ENCODE measurements at regions not wholly inside any gene's neighbourhood (a gene's known extent, or its start where the extent isn't known, plus 50 kb on each side); places are given as distances from the start of the nearest gene placed in this dataset.

- DNase-seq: peak; percentile 73
These were observed 64.4 kb upstream of the TM9SF2 start for GRCh38 chr13:99436686-99437416.

DNA sequence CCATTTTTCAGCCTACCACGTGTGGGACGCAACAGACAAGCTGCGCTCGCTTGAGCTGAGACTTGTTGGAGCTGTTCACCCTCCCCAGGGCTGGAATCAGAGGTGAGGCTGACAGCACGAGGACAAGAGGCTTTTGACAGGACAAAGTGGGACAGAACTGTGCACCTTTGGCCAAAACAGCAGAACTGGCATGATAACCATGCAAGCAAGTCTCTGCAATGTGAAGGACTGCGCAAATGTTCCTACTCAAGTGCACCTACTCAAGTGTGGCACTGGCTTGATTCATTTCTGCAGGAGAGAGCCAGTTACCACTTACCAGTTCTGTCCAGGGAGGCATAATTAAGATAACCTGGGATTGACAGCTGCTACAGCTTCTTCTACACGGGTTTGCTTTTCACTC lies 62.2 kb upstream of the TM9SF2 start:
- DNase-seq: no peak

- no peak for DNase-seq
These were observed 61.2 kb upstream of the TM9SF2 start for GRCh38 chr13:99439850-99440604.

- peak; percentile 50 for DNase-seq
These were observed 58.9 kb upstream of the TM9SF2 start for GRCh38 chr13:99442273-99442895.

DNA sequence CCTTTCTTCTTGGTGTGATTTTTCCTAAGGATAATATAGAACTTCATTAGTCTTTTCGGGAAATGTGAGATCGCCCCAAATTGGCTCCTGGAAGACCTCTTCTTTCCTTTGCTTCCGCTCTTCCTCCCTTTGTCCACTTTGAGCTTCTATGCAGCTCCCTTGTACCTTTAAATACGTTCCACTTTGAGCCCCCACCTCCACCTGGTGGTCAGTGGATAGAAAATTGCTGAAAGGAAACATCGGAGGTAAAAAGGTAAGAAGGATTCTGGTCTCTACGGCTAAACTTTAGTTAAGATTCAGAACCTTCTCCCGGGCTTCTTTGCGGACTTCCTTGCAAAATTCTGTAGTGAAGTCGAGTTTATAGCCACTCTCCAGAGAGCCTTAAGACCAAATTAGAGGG lies 55.0 kb upstream of the TM9SF2 start:
- no peak for DNase-seq

DNA sequence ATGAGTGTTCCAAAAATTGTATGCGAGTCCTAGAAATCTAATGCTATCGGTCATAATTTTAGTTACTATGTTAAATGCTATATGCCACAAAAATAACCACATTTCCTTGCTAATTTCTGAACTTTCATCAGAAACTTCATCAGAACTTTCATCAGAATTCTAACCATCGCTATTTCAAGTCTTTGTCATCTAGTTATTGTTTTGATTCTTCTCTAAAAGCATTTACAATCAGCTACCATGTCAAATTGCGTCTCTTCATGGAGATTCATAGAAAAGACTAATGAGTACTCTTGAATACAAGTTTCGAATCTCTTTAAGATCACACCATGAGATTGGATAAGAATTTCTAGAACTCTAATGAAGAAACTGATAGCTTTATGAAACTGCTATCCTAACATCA lies 52.7 kb upstream of the TM9SF2 start:
- no peak for DNase-seq

DNA sequence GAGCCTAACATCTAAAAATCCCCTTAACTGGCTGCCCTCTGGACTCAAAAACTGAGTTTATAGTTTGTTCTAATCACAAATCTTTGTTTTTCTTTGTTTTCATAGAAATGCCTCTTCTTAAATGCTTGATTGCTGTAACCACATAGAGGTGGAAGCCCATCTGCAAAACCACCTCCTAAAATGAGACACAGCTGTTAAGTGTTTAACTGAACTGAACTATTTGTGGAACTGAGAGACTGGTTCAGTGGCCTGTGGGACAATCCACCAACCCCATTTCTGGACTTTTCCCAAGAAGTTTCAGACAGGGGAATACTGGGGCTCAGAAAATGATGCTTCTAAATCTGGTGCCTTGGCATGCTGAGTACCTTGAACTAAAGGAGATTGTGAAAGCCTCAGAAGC lies 50.9 kb upstream of the TM9SF2 start:
- DNase-seq: no peak
